HG02870 (cell line): ENCODE measurements at regions not wholly inside any gene's neighbourhood (a gene's known extent, or its start where the extent isn't known, plus 50 kb on each side); places are given as distances from the start of the nearest gene placed in this dataset.
"Not testable (repeated sequence)": the region's sequence is repeated elsewhere in the genome, so short reads cannot be mapped to it uniquely, and the experiment has no call there.

Experiments used
- ATAC-seq: cut with Tn5 transposase; IDR thresholded peaks from one replicate; pipeline ENCODE4 v1.9.1; 2021; ENCODE audit warnings: mild to moderate bottlenecking, moderate library complexity; ENCODE audit not compliant: unreplicated experiment

DNA sequence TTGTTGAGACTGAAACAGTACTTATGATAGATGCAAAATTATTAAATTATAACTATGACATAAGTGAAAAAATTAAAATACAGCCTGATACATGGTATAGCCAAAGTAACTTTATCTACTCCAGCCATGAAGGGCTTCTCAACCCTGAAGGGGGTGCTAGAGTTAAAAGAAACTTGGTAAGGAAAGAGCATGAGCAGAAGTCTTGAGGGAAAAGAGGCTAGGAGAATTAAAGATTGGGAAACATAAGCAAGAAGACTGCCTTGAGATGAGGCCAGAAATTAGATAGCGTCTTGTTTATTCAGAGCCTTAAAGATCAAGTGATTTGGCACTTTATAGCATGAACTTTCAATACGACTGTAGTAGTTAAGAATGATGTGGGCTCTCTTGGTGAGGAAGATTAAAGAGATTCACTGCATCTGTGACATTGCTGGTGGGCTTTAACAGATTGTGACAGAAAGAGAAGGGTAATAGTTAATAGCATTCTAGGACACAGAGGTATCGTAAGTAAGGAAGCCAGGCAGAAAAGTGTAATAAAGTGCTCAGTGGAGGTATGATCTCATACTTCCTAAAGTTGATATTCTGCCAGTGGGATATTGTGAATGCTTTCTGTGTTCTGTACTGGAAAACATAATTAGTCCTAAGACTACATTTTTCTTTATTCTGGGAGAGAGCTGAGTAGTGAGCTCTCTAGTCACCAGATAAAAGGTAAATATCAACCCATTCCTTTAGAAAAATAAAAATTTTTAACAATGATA, 385.4 kb upstream of the PRR20A start:
- ATAC-seq: no peak

DNA sequence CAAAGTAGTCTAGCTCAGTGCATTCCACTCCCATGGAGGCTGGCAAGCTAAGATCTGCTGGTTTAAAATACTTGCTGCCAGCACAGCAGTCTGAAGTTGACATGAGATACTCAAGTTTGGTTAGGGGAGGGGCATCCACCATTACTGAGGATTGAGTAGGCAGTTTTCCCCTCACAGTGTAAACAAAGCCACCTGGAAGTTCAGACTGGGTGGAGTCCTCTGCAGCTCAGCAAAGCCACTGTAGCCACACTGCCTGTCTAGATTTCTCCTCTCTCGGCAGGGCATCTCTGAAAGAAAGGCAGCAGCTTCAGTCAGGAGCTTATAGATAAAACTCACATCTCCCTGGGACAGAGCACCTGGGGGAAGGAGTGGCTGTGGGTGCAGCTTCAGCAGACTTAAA, 377.4 kb upstream of the PRR20A start:
- not testable (repeated sequence) for ATAC-seq

DNA sequence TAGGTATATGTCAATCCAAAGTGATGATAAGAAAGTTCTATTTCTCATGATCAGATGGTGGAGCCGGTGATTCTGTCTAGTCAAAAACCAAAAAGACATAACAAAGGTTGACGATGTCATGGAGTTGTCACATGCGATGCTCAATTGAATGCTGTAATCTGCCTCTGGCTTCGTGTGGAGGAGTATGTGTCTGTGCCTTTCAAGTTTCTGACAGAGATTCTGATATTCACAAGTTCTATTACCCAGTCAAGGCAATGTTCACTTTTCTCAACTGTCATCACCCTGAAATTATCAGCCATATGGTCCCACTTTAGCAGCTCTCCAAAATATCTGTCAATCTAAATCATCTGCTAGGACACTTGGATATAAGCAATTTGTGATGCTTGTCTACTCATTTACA, 367.6 kb upstream of the PRR20A start:
- no peak for ATAC-seq

DNA sequence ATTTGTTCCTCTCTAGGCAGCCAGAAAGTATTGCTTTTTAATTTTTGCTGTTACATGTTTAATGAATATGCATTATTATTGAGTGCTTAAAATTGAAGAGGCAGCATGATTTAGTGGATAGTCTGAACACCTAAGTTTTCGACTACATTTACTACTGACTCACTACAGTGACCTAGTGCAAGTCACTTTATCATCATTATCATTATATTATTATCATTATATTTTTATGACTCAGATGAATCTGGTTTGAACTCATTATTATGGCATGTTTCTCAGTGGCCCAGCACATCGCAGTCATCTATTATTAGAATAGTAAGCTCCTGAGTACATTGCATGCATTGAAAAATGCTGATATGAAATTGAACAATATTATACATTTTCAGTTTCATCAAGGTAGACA, 351.2 kb upstream of the PRR20A start:
- no peak for ATAC-seq

DNA sequence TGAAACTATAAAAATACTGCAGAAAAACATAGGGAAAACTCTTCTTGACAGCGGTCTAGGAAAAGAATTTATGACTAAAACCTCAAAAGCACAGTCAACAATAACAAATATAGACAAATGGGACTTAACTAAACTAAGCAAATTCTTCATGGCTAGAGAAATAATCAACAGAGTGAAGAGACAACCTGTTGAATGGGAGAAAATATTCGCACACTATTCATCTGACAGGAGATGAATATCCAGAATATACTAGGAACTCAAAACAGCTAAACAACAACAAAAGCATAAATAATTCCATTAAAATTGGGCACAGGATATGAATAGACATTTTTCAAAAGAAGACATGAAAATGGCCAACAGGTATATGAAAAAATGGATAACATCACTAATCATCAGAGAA, 303.6 kb upstream of the PRR20A start:
- ATAC-seq: no peak

DNA sequence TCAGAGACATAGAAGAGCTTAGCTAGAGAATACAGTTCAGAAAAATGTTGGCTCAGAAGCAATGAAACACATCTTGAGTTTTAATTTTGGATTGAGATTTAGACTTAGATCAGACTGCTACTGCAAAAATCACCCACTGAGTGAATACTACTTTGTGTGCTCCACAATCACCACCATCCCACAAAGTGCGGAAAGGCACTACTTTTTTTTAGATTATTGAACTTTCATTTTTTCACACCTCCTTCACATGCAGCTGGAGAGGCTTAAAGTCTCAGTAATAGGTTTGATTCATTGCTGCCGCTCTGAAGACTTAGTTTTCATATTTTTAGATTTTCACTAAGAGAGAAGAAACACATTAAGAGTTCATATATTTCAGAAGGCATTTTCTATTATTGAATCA, 289.9 kb upstream of the PRR20A start:
- no peak for ATAC-seq

DNA sequence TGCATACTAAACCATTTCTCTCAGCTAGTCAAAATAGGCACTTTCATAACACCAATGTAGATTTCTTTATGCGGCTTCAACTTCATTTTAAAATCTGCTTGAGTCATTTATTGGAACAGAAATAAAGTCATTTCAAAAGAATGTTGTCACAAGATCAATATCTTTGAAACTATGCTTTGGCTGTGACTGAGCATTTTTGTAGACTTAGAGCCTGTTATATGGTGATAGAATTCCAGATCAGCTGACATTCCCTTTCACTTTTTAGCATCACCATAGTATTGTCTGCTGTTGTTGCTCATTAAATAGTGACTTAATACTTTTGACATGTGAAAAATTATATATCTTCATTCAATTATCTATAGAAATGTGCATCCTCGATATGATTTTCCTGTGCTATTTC, 279.2 kb upstream of the PRR20A start:
- ATAC-seq: no peak

DNA sequence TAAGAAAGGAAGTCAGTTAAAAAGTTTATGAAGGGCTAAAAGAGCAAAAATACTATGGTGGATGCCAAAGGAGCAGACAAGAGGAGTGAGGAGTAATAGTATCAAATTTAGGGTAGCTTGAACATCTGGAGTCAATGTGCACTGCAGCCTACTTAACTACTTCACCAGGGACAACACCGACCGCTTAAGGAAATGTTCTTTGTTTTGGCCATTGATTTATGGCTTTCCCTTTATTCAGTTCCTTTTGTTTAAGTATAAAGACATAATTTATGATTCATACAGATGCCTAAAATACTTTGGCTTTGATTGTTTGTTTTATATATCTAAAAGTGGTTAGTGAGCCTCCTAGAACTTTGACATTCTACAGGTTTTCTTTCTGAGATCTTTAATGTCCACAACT, 276.3 kb upstream of the PRR20A start:
- no peak for ATAC-seq

DNA sequence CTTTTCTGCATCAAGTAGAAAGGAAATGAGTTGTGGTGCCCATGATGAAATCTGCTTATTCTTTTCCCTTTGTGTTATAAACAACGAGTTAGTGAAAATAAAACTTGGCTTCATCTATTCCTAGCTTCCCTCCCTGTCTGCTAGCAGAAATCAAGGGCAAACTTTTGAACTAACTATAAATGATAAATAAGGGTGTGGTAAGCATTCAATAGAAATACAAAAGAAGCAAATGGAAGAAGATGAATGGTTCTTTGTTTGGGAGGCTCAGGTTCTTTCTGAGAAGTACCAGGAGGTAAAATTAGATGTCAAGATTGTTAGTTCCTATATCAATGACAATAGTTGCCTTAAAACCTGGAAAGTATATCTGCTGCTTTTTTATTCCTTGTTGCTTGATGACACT, 275.3 kb upstream of the PRR20A start:
- ATAC-seq: no peak

DNA sequence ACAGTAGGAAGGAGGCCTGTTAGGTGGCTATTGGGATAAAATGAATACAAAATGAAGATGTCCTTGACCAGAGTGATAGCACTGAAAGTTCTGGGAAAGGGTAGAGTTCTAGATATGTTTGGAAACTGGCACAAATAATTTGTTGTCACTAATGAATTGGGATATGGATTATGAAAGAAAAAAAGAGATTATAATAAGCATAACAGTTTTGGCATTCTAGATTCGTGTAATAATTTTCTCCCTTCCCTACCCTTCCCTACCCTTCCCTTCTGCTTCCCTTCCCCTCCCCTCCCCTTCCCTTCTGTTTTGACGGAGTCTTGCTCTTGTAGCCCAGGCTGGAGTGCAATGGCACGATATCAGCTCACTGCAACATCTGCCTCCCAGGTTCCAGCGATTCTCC, 271.0 kb upstream of the PRR20A start:
- no peak for ATAC-seq

DNA sequence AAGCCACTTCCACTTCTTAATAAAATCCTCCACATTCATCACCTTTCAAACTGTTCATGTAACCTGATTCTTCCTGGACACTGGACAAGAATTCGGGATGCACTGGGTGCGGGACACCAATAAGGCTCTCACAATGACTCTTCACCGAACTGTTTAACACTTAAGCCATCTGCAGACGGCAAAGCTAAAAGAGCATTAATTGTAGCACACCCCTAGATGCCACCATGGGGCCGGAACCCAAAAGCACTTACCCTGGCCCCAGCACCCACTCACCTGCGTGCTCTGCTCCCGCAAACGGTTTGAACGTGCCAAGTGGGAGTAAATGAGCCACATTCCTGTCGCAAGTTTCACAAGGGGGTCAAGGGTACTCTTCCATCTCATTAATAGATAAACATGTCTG, 254.3 kb upstream of the PRR20A start:
- ATAC-seq: no peak

DNA sequence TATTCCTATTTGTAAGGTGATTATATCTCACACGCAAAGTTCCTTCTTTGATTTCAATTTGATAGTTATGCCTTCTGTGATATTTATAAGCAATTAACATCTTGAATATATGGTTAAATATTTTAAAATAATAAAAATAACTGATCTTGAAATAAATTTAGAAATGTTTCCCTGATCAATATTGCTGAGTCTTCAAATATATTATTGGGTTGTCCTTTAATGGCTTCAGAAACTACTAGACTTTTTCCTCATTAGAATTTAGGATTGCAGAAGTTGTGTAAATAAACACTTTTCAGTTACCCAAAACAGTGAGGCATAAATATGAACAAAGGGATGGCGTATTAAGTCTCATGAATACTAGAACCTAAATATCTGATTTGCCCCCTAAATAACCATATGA, 252.3 kb upstream of the PRR20A start:
- no peak for ATAC-seq

DNA sequence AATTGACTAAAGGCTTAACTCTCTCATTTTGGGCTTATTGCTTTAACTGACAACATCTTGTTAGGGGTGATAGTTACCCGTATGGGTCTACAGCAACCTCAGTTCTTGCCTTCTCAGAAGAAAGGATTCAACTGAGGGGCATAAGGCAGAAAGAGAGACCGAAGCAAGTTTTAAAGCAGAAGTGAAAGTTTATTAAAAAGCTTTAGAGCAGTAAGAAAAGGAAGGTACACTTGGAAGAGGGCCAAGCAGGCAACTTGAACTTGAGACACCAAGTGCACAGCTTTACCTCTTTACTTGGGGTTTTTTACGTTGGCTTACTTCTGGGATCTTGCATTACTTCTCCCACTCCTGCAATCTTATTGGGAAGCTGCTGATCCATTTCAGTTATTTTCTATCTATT, 246.9 kb upstream of the PRR20A start:
- no peak for ATAC-seq

DNA sequence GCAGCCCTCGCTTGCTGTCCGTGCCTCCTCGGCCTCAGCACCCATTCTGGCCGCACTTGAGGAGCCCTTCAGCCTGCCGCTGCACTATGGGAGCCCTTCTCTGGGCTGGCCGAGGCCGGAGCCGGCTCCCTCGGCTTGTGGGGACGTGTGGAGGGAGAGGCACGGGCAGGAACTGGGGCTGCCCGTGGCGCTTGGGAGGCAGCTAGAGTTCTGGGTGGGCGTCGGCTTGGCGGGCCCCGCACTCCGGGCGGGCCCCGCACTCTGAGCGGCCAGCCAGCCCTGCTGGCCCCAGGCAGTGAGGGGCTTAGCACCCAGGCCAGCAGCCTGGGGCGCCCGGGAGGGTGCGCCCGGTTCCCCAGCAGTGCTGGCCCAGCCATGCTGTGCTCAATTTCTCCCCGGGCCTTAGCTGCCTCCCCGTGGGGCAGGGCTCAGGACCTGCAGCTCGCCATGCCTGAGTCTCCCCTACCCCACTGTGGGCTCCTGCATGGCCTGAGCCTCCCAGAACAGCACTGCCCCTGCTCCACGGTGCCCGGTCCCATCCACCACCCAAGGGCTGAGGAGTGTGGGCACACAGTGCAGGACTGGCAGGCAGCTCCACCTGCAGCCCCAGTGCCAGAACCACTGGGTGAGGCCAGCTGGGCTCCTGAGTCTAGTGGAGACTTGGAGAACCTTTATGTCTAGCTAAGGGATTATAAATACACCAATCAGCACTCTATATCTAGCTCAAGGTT, 240.0 kb upstream of the PRR20A start:
- ATAC-seq: no peak

DNA sequence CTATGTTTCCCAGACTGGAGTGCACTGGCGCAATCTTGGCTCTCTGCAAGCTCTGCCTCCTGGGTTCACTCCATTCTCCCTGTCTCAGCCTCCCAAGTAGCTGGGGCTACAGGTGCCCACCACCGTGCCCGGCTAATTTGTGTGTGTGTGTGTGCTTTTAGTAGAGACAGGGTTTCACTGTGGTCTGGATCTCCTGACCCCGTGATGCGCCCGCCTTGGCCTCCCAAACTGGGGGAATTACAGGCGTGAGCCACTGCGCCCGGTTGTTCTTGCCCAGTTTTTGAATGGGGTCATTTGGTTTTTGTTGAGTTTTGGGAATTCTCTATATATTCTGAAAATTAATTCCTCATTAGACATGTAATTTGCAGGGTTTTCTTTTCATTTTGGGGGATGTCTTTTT, 238.4 kb upstream of the PRR20A start:
- no peak for ATAC-seq

DNA sequence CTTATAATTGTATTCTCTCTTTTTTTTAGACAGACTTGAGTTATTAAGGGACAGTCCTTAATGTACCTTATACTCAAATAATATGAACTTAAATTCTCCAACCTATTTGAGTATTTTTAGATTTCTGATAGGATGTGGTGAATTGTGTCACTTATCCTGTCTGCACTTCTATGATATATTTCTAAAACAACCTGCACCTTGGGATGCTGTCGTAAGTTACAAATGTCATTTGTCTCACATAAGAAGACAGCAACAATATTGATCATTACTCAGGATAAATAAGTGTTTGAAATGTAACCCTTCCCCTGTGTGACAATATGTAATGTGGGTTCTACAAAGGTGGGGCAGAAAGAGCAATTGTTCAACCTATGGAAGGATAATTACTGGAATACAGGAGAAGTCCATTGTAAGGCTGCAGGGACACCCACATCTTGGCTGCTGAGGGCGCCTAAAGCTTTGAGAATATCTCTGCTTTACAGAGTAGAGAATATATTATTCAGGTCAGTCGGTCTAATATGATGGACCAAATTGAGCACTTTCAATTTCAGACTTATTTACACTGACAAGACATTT, 236.9 kb upstream of the PRR20A start:
- no peak for ATAC-seq

DNA sequence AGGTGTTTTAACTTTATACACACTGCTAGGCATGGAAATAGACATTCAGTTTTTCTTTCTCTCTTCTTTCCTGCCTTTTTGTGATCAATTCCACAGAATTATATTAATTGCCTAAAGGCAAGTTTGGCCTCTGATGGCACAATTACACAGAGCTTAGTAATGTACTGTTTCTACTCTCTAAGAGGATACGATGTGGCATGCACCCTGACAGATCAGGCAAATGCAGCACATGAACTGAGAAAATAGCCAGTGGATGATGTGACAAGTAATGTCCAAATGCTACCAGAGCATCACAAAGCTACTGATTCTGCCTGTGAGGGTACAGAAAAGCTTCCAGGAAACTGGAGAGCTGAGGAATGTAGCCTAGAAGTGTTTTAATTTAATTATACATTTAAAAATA, 233.8 kb upstream of the PRR20A start:
- ATAC-seq: no peak

DNA sequence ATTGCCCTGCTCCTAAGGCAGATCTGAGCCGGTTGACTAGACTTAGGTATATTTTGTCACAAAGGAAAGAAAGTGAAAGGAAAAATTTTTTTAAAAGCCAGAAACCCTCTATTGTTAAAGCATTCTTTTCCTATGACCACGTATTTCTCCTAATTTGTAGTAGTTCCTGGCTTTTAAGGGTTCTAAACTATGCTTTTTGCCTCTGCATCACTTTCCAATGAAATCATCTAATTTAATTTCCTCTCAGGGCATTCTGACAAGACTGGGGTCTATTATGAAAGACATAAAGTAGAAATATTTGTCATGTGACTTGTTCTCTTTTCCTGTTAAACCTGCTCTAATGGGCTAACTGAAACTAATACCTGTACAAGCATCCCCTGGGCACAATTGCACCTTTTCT, 233.0 kb upstream of the PRR20A start:
- ATAC-seq: no peak

DNA sequence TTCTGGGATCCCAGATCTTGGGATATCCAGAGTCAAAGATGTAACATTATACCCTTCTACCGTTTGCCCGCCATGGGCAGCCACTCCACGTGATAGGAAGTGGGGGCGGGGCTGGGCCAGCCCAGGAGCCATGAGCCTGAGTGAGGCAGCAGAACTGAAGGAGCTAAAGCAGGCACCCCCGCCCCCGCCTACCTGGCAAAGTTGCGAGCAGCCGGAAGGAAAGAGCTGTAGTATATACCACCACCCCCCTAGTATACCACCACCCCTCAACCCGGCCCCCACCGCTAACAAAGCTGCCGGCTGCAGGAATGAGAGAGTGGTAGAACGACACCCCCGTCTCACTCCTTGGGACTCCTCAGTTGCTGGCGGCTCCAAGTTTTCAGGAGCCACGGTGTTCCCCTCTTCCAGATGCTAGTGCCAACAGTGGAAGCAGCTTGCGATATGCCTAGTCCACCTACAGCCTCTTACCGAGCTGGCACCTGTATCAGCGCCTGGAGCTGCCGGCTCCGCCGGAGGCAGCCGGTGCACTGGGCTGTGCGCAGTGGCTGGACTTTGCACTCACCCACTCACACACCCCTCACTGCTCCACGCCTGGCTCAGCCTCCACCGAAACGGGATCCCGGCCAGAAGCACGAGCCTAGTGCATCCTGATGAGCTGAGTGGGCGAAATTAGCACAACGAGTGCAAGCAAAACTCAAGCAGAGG, 230.7 kb upstream of the PRR20A start:
- no peak for ATAC-seq

DNA sequence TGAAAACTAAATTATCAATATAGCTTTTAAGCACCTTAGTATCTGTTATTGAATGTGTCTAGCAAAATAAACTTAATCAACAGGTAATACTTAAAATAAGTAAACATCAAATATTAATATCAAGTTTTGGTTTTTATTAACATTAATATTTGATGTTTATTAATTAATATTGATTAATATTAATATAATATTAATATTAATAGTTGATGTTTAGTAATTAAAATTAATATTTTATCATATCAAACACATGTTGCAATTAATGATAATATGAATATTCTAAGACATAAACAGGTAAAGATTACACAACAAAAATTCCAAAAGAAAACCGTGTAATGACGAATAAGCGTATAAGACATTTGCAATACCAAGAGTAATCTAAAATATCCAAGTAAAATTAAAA, 222.8 kb upstream of the PRR20A start:
- ATAC-seq: no peak

DNA sequence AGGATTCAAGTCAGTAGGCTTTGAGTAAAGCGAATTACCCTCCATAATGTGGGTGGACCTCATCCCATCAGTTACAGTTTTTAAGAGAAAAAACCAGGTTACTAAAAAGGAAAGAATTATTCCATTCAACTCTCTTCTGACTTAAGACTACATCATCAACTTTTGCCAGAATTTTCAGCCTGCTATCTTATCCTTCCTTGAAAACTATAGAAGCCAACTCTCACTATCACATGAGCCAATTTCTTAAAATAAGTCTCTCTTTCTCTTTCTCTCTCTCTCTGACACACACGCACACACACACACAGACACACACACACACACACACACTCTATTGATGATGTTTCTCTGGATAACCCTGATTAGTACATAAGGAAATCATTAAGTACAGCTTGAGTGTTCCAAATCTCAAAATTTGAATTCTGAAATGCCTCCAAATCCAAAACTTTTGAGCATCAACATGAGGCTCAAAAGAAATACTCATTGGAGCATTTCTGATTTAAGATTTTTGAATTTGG, 217.0 kb upstream of the PRR20A start:
- ATAC-seq: no peak

DNA sequence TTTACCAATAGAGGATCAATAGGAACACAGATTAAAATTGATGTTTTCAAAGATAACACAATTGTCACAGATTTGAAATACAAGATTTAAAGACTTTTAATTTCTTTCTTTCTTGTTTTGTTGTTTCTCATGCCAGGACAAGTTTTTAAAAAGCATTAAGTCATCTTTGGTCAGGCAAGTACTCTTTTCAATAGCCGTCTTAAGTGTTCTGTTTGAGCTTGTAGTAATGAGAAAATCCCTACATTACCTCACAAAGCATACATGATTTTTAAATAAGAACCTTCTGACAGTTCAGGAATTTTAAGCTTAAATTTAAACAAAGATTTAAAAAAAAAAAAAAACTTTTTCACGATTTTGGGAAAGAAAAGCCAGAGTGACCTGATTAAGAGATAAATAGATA, 216.3 kb upstream of the PRR20A start:
- no peak for ATAC-seq
